Fibroblast of skin of abdomen (primary cell): ENCODE measurements at regions not wholly inside any gene's neighbourhood (a gene's known extent, or its start where the extent isn't known, plus 50 kb on each side); places are given as distances from the start of the nearest gene placed in this dataset.
A peak's percentile ranks its signal among the peaks of the same experiment; 100 is the strongest.
"Not testable (repeated sequence)": the region's sequence is repeated elsewhere in the genome, so short reads cannot be mapped to it uniquely, and the experiment has no call there.

ENCODE experiments used
- DNase-seq: peaks from one replicate; pipeline ENCODE4 v3.0.0-alpha.2; 2013

GRCh38 chrX:106220177-106220576, 52.1 kb downstream of the PWWP3B start:
- no peak for DNase-seq

GRCh38 chrX:106243376-106243775, 75.3 kb downstream of the PWWP3B start:
- no peak for DNase-seq

GRCh38 chrX:106246511-106246910, 78.4 kb downstream of the PWWP3B start:
- DNase-seq: peak; percentile 15

- DNase-seq: peak; percentile 19
These were observed 79.1 kb downstream of the PWWP3B start for GRCh38 chrX:106247162-106247561.

GRCh38 chrX:106249706-106250379, 81.7 kb downstream of the PWWP3B start:
- DNase-seq: no peak

- DNase-seq: peak; percentile 9
These were observed 95.7 kb downstream of the PWWP3B start for GRCh38 chrX:106263817-106264216.

- DNase-seq: not testable (repeated sequence)
These were observed 106.0 kb downstream of the PWWP3B start for GRCh38 chrX:106273947-106274587.

GRCh38 chrX:106275172-106275571, 107.1 kb downstream of the PWWP3B start:
- not testable (repeated sequence) for DNase-seq

- DNase-seq: no peak
These were observed 110.8 kb downstream of the PWWP3B start for GRCh38 chrX:106278951-106279350.

- no peak for DNase-seq
These were observed 113.3 kb downstream of the PWWP3B start for GRCh38 chrX:106281383-106281782.

- DNase-seq: no peak
These were observed 115.7 kb downstream of the PWWP3B start for GRCh38 chrX:106283841-106284240.

GRCh38 chrX:106284431-106285025, 116.4 kb downstream of the PWWP3B start:
- no peak for DNase-seq

- peak; percentile 1 for DNase-seq
These were observed 118.0 kb downstream of the PWWP3B start for GRCh38 chrX:106286053-106286650.

GRCh38 chrX:106290778-106291177, 122.7 kb downstream of the PWWP3B start:
- not testable (repeated sequence) for DNase-seq

GRCh38 chrX:106291779-106292390, 123.8 kb downstream of the PWWP3B start:
- DNase-seq: not testable (repeated sequence)

- no peak for DNase-seq
These were observed 132.1 kb downstream of the PWWP3B start for GRCh38 chrX:106300239-106300638.

- DNase-seq: no peak
These were observed 132.6 kb downstream of the PWWP3B start for GRCh38 chrX:106300656-106301055.

GRCh38 chrX:106302304-106302703, 134.2 kb downstream of the PWWP3B start:
- DNase-seq: no peak

GRCh38 chrX:106306391-106306947, 138.4 kb downstream of the PWWP3B start:
- DNase-seq: no peak

- DNase-seq: no peak
These were observed 155.3 kb downstream of the PWWP3B start for GRCh38 chrX:106323357-106323756.

GRCh38 chrX:106331606-106332005, 163.5 kb downstream of the PWWP3B start:
- DNase-seq: no peak

- DNase-seq: no peak
These were observed 173.7 kb downstream of the PWWP3B start for GRCh38 chrX:106341823-106342222.

- no peak for DNase-seq
These were observed 188.5 kb downstream of the PWWP3B start for GRCh38 chrX:106356580-106356979.
